HG03066 (cell line): ENCODE measurements at regions not wholly inside any gene's neighbourhood (a gene's known extent, or its start where the extent isn't known, plus 50 kb on each side); places are given as distances from the start of the nearest gene placed in this dataset.

Experiments used
- ATAC-seq: cut with Tn5 transposase; IDR thresholded peaks from one replicate; pipeline ENCODE4 v1.9.1; 2021; ENCODE audit warnings: low read depth; ENCODE audit not compliant: unreplicated experiment

- ATAC-seq = peak; percentile 12
Measured at GRCh38 chr11:95296165-95296564, 65.2 kb upstream of the SESN3 start.

- no peak for ATAC-seq
Measured at GRCh38 chr11:95295382-95296149, 64.6 kb upstream of the SESN3 start.

DNA sequence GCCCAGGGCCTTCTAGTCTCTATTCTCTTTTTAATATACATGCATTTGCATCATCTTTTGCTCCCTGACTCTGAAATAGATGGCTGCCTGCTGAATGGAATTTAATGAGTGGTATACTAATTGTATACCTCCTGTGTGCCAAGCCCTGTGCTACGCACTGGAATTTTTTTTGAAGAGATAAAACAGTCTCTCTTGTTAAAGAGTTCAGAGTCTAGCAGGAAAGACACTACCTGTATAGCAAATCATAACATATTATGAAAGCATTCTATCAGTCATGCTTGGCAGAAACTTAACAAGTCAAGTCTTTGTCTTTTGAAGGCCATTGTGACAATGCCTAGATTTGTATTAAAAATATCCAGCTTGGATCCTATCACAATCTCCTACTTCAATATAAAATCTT, 63.7 kb upstream of the SESN3 start:
- no peak for ATAC-seq

- ATAC-seq = no peak
Measured at GRCh38 chr11:95293116-95293515, 62.1 kb upstream of the SESN3 start.

DNA sequence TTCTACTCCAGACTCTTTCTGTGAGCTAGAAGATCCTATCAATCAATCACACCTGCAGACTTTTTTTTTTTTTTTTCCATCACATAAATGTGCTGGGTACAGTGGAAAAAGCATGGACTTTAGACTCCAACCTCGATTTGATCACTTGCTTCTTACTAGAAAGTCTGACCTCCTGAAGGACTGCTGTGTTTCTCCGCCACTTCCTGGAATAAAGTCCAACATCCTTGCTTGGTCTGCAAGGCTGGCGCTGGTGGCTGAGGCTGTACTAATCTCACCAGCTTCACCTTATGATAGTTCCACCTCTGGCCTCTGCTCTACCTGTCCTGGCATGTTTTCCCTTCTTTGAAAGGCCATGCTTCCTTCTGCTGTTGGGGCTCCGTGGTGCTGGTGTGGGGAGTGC, 60.9 kb upstream of the SESN3 start:
- no peak for ATAC-seq

DNA sequence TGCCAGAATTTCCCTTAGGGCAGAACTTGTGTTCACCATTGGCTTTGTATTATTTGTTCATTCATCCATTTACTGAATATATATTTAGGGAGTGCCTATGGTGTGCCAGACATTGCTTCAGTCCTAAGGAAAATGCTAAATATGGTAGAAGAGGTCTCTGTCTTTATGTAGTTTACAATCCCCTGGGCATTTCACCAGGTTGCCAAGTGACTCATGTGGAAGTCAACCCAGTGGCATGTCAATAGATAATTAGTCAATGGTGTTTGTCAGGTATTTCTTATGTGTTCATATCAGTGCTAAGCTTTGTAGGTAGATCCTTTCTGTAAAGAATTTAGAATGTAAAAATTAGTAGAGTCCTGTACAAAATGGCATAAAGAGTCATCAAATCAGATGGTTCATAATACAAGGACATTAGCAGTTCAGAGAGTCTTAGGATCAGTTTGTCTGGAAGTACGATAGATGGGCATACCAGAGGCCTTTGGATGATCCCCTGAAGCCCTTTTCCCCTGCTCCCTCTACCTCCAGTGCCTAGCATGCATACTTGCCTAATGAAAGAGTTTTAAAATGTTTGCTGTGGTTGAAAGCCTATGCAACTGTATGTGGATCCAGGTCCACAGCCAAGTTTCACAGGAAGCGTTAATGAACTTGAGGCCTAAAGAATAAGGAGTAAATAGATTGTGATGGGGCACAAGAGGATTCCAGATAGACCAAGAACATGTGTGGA, 58.5 kb upstream of the SESN3 start:
- ATAC-seq = no peak

GRCh38 chr11:95284057-95285052, 53.4 kb upstream of the SESN3 start:
- no peak for ATAC-seq

- ATAC-seq = no peak
Measured at GRCh38 chr11:95283650-95284049, 52.6 kb upstream of the SESN3 start.

DNA sequence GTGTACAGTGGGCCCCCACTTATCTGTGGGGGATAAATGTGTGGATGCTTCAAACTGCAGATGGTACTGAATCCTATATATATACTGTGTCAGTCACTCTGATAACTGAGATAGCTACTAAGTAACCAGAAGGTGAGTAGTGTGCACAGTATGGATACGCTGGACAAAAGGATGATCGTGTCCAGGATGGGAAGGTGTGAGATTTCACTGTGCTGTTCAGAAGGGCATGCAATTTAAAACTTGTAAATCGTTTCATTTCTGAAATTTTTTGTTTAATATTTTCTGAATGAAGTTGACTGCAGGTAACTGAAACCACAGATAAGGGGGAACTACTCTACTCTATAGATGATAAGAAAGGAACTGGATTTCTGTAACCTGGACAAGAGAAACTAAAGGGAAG, 52.1 kb upstream of the SESN3 start:
- ATAC-seq = no peak

GRCh38 chr11:95282291-95282751, 51.3 kb upstream of the SESN3 start:
- ATAC-seq = no peak
